ENCODE measurements at regions not wholly inside any gene's neighbourhood (a gene's known extent, or its start where the extent isn't known, plus 50 kb on each side); places are given as distances from the start of the nearest gene placed in this dataset.

DNA sequence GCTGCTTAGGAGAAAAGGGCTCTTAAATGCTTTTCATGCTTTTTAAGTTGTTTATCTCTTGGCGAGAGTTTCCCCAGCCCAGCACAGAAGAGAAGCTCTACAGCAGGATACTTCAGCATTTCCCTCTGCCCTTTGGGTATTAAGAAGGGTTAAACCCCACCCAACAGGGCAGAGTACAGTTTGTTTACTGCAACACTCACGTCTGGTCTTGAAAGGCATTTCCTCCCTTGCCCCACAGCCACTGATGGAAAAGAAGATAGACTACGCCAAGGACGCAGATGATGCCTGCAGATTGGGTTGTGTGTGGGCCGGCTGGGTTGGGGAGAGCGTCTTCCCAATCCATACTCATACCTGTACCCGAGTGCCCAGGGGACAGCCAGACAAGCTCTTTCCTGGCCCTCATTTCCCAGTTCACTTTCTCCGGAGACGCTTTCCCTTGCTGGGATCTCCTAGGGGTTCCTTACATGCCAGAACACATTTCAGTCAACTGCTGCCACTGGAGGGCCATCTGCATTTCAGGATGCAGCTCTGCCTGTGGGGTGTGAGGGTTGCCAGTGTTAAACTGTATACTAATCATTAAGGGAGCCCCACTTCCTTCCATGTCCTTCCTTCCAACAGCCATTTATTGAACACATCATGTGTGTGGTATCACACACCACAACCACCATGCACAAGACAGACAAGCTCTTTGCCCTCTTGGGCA lies 96.5 kb upstream of the DHX15 start:
- TF ChIP-seq GATA3 (IDR thresholded peaks at IDR 0.05; ENCODE audit: low read depth, low read length): no peak
- no peak for TF ChIP-seq GATA2 (IDR thresholded peaks at IDR 0.05; ENCODE audit: low read depth, low read length)

DNA sequence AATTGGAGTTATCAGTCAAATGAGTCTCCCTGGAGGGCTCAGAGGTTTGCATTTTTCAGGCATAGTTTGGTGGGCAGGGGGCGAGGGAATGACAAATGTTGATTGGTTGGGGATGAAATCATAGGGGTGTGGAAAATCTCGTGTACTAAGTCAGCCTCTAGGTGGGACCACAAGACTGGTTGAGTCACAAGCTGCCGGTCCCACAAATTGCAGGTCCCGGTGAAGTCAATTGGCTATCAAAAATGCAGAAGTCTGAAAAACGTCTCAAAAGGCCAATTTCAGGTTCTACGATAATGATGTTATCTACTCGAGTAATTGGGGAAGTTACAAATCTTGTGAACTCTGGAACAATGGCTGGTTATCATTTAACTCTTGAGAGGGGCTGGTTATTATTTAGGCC lies 98.8 kb upstream of the DHX15 start:
- TF ChIP-seq GATA2 (IDR thresholded peaks at IDR 0.05; ENCODE audit: low read depth, low read length) (no peak), GATA3 (IDR thresholded peaks at IDR 0.05; ENCODE audit: low read depth, low read length) (no peak)

DNA sequence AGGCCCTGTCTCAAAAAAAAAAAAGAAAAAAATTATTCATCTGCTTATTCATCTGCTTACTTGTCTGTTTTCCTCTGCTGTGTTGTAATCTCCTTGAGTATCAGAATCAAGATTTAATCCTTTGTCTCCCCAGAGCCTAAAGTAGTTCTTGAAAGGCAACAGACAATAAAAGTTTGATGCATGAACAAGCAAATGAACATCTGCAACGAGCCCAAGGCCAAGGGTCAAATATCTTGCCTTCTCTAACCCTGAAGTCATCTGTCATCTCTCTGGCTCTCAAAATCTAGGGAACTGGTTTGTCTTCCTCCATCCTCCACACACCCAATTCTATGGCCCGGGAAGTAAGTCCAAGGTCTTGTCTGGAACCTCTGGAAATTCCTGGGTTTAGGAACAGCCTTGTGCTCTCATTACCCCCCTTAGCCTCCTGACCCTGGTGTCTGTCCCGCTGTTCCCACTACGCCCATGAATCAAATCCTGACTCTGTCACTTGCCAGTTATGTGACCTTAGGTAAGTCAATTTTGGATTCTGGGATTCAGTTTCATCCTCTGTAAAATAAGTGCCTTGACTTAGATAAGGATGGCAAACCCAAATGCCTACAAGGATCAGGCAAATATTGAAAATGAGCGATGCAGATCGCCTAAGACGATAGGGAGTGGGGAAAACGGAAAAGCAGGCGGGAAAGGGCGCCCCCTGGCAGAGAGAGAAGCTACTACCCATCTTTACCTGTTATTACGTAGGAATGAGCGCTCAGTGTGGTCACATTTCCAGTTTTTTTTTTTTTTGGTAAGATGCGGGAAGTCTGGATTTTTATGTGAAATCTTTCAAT lies 102.7 kb upstream of the DHX15 start:
- TF ChIP-seq GATA3 (IDR thresholded peaks at IDR 0.05; ENCODE audit: low read depth, low read length) (no peak), GATA2 (IDR thresholded peaks at IDR 0.05; ENCODE audit: low read depth, low read length) (peak; percentile 60)

DNA sequence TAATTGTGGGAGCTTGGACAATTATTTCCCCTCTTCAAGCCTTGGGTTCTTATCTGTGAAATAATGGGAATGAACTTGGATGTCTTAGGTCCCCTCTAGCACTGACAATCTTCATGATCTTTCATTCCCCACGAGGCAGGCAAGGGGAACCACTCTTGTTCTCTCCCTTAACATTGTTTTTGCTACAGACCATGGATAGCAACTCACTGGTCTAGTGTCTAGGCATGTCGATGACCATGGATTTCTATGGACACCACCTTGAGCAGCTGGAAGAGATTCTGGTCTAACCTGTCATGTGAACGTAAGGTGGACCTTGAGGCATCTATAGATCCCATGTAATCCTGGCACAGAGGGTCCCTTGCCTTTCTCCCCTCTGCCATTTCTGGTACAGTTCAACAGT lies 104.1 kb upstream of the DHX15 start:
- TF ChIP-seq GATA2 (IDR thresholded peaks at IDR 0.05; ENCODE audit: low read depth, low read length) (no peak), GATA3 (IDR thresholded peaks at IDR 0.05; ENCODE audit: low read depth, low read length) (no peak)

DNA sequence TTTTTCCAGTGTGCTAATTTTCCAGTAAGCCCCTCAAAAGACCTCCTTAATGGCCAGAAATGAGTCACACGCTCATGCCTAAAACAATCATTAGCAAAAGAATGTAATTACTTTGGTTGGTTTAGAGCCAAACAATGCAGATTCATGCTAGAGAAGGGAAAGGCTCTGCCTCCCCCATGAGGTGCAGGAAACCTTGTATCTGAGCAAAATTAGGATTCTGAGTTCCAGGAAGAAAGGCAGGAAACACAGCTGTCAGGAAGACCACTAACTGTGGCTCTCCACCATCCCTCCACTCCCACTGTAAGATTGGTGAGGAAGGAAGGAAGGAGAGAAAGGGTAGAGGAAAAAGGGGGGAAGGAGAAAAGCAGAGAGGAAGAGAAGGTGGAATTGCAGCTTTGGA lies 104.9 kb upstream of the DHX15 start:
- TF ChIP-seq GATA3 (IDR thresholded peaks at IDR 0.05; ENCODE audit: low read depth, low read length) (no peak), GATA2 (IDR thresholded peaks at IDR 0.05; ENCODE audit: low read depth, low read length) (no peak)

DNA sequence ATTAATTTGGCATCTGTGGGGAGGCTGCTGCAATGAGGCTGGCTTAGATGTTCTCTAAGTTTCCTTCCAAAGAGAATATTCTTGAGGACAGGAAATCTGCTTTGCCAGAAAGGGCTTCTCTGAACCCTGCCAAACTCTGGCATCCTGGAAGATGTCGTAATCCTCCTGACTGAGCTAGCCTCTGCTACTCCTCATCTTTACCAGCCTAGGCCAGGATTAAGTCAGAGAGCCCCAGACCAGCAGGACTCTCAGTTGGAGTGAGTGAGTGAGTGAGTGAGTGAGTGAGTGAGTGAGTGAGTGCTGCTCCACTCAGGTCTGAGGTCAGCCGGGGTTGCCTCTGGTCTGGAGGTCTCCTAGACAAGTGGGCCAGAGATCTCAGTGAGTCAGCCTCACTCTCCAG lies 104.9 kb upstream of the SOD3 start:
- TF ChIP-seq GATA3 (IDR thresholded peaks at IDR 0.05; ENCODE audit: low read depth, low read length) (no peak), GATA2 (IDR thresholded peaks at IDR 0.05; ENCODE audit: low read depth, low read length) (no peak)

DNA sequence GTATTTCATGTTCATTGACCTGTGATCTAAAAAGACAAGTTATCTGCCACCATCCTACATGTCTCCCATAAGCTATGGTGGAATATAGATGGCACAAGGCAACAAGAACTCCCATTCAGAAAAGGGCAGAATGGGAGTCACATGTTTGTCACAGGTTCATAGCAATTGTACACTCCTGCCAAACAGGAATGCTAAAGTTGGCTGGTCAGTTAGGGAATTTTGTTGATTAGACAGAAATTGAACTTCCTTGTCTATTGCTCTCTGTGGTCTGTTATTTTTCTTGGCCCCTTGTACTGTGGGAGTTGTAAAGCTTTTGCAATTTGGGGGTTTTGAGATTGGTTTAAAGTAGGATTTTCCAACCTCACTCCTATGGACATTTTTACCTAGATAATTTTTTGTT lies 101.7 kb upstream of the SOD3 start:
- TF ChIP-seq GATA2 (IDR thresholded peaks at IDR 0.05; ENCODE audit: low read depth, low read length): no peak
- TF ChIP-seq GATA3 (IDR thresholded peaks at IDR 0.05; ENCODE audit: low read depth, low read length): no peak

DNA sequence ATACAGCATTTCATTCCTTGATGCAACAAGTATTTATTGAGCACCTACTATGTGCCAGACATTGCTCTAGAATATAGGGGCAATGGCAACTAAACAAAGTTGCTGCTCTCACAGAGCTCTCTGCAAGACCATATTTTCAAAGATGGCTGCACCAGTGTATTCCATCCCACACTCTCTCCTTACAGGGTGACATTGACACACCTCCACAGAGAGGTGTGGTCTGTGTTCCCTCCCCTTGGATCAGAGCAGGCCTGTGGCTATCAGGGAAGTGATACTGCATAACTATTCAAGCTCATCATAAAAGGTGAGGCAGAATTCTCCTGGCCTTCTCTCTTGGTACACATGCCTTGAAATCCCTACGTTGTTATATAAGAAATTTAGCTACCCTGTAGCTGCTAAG lies 95.3 kb upstream of the SOD3 start:
- no peak for TF ChIP-seq GATA2 (IDR thresholded peaks at IDR 0.05; ENCODE audit: low read depth, low read length)
- TF ChIP-seq GATA3 (IDR thresholded peaks at IDR 0.05; ENCODE audit: low read depth, low read length): no peak

DNA sequence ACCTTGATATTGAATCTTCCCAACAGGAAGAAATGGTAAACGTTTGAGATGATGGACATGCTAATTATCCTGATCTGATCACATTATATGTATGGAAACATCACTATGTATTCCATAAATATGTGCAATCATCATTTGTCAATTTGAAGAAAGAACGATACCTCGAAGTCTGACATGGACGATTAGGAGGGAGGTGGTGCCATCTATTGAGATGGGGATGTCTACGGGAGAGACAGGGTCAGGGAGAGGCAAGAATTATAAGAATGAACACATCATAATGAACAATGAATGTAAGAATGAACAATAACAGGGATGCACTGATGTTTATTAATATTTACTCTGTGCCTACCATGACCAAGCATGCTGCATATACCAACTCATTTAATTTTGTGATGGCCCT lies 93.7 kb upstream of the SOD3 start:
- TF ChIP-seq GATA3 (IDR thresholded peaks at IDR 0.05; ENCODE audit: low read depth, low read length): no peak
- no peak for TF ChIP-seq GATA2 (IDR thresholded peaks at IDR 0.05; ENCODE audit: low read depth, low read length)

DNA sequence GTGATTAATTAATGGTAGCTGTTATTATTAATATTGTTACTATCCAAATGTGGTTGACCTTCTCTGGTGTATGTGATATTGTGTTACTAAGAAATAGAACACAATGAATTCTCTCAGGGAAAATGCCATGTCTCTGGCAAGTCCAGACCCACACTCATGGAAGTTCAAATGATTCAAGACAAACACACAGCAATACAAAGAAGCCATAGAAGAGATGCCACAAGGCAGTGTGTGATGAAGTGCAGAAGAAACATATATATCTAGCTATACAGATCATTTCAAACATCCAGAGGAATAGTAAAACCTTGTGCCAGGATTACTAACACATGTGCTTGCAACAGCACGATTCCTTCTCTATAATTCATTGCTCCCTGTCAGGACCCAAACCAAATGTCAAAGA lies 93.1 kb upstream of the SOD3 start:
- TF ChIP-seq GATA3 (IDR thresholded peaks at IDR 0.05; ENCODE audit: low read depth, low read length): no peak
- TF ChIP-seq GATA2 (IDR thresholded peaks at IDR 0.05; ENCODE audit: low read depth, low read length): no peak

DNA sequence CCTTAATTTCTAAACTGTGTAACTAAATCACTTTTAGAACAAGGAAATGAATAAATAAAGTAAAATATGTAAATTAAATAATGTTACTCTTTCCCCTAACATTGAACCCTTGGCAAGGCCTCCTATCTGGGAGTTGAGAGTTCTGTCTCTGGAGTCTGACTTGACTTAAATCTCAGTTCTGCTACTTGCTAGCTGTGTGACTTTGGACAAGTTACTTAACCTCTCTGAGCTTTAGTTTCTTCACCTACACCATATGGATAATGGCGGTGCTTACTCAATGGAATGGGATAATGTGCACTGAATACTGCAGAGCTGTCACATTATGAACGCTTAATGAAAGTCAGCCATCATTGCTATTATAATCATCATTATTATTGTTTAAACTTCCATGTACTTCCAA lies 92.1 kb upstream of the SOD3 start:
- TF ChIP-seq GATA3 (IDR thresholded peaks at IDR 0.05; ENCODE audit: low read depth, low read length) (no peak), GATA2 (IDR thresholded peaks at IDR 0.05; ENCODE audit: low read depth, low read length) (no peak)

DNA sequence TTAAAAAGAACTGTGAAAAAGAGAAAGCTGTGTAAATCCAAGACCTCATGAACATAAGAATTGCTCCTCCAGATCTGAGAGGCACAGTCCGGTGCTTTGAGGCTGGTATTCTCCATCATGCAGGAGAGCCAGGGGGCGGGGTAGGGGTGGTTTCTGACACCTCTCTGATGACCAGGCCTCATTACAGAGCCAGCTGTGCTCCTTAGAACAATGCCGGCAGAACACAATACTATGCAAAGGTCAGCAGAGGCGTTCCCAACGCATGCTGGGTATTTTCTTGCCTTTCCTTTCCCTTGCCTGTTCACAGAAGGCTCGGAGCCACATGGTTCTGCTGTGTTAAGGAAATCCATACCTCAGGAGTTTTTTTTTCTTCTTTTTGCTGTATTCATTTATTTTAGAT lies 91.2 kb upstream of the SOD3 start:
- TF ChIP-seq GATA2 (IDR thresholded peaks at IDR 0.05; ENCODE audit: low read depth, low read length): no peak
- no peak for TF ChIP-seq GATA3 (IDR thresholded peaks at IDR 0.05; ENCODE audit: low read depth, low read length)

DNA sequence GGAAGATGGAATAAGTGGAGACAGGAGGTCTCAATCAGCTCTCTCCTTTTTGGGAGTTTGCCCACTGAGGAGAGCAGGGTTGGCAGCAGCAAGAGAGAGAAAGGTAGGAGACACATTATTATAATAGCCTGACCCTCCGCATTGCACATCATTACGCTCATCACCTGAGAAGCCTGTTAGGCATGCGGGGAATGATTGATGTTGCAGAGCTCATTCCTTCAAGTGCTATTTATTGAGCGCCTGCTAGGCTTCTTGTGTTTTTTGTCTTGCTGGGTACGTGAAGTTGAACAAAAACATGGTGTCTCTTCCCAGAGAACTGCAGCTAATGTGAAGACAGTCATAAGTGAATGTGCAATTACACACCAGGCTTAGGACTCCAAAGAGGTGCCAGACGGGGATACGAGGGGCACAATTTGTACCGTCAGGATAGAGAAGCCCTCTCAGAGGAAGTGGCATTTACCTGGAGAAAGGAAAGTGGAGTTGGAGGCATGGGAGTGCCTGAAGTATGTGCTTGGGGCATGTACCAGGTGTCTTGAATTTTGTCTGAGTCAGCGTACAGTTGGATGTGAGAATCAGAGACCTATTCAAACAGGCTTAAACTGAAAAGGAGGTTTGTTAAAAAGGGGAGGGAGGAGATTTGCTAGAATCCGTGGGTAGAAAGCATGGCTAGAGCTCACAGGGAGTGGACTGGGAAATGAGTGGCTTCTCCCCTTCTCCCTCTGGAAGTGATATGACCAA lies 90.2 kb upstream of the SOD3 start:
- TF ChIP-seq GATA2 (IDR thresholded peaks at IDR 0.05; ENCODE audit: low read depth, low read length) (no peak), GATA3 (IDR thresholded peaks at IDR 0.05; ENCODE audit: low read depth, low read length) (no peak)

DNA sequence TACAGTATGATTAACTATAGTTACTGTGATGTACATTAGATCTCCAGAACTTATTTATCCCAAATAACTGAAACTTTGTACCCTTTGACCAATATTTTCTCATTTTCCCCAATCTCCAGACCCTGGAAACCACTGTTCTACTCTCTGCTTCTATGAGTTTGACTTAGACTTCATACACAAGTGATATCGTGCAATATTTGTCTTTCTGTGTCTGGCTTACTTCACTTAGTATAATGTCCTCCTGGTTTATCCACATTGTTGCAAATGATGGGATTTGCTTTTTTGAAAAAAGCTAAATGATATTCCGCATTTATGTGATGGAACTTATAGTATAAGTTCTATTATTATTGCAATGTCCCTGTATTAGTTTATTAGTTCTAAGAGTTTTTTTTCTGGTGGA lies 81.8 kb upstream of the SOD3 start:
- TF ChIP-seq GATA3 (IDR thresholded peaks at IDR 0.05; ENCODE audit: low read depth, low read length) (no peak), GATA2 (IDR thresholded peaks at IDR 0.05; ENCODE audit: low read depth, low read length) (no peak)
